UCSD-AML1 (cell line): ENCODE measurements at regions not wholly inside any gene's neighbourhood (a gene's known extent, or its start where the extent isn't known, plus 50 kb on each side); places are given as distances from the start of the nearest gene placed in this dataset.

ENCODE experiments used
- DNase-seq: peaks from one replicate; lab custom pipeline; 2025; ENCODE audit not compliant: unreplicated experiment; lab: John Stamatoyannopoulos, UW

DNA sequence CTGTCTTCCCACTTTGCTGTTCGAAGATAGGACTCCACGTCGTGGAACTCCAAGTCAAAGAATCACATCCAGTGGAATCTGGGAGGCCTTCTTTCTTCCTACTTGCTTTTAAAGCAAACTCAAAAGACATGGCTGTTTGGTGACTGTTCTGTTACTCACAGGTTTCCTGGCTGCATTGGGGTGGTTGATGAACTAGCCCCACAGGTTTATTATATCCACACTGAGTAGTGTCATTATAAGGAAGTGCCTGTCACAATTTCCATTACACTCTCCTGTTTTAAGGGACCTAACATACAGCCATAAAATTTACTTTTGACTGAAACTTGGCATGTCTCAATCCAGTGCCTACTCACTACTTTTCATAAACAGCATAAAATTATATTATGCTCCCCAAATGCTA lies 287.3 kb upstream of the SP4 start:
- no peak for DNase-seq

DNA sequence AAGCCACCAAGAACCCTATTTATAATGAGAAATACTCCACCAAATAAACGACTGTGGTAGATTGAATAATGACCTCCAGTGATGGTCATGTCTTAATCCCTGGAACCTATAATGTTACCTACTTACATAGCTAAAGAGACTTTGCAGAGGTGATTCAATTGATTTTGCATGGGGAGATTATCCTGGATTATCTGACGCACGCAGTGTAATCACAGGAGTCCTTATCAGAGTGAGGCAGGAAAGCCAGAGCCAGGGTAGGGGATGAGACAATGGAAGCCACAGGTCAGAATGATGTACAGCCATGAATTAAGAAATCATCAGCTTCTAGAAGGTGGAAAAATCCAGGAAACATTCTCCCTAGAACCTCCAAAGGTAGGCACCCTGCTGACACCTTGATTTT lies 286.4 kb upstream of the SP4 start:
- DNase-seq, result no peak

DNA sequence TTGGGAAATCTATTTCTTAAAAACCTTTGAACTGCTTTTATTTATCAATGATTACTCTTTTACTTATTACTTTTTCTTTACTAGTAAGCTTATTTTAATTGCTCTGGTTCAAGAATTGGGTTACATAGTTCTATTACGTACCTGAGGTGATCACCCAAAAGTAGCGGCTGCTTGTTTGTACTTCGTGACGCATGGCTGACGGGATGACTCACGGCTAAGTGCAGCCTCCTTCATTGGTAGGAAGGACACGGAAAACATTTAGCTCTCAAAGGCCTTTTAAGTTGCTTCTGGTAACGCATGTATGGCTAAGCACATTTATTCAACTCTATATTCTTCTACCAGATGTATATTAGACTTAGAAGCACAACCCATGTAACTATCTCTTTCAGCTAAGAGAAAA lies 285.8 kb upstream of the SP4 start:
- no peak for DNase-seq

DNA sequence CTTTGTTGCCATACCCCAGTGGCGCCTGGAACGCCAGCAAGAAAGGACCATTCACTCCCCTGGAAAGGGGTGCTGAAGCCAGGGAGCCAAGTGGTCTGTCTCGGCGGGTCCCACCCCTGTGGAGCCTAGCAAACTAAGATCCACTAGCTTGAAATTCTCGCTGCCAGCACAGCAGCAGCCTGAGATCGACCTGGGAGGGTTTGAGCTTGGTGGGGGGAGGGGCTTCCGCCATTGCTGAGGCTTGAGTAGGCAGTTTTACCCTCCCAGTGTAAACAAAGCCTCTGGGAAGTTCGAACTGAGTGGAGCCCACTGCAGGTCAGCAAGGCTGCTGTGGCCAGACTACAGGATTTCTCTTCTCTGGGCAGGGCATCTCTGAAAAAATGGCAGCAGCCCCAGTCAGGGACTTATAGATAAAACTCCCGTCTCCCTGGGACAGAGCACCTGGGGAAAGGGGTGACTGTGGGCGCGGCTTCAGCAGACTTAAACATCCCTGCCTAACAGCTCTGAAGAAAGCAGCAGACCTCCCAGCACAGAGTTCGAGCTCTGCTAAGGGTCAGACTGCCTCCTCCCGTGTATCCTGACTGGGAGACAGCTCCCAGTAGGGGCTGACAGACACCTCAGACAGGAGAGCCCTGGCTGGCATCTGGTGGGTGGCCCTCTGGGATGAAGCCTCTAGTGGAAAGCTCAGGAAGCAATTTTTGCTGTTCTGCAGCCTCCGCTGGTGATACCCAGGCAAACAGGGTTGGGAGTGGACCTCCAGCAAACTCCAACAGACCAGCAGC lies 281.1 kb upstream of the SP4 start:
- no peak for DNase-seq

DNA sequence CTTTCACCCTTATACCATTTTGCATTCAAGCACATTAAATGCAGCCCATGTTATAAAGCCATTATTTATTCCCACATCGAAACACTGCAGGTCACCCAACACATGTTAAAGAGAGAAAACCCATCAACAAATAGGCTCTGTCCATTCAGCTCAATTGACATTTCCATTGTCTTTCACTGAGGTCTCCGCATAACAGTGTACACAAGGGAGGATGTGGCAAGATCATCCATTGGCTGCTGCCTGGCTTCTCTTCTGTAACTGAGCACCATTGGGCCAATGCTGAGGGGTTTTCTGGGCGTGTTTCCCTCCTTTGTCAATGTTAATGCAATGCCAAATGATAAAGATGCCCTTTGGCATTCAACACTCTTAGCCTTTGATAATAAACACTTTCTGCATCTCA lies 278.1 kb upstream of the SP4 start:
- no peak for DNase-seq

DNA sequence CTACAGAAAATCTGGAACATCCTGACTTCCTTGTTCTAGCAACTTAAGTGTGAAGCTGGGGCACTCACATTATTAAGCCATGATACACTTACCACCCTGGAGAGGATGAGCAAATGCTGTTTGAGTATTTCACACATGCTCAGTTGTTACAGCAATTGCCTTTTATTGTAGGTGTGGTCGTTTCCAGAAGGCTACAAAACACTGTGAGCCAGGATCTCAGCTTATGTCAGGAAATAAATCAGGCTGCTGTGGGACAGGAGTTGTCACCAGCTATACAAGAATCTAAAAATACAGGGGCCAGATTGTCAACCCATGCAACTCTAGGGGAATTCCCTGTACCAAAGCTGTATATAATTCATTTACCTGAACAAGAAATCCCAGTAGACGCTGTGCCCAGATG lies 273.3 kb upstream of the SP4 start:
- DNase-seq, result no peak

DNA sequence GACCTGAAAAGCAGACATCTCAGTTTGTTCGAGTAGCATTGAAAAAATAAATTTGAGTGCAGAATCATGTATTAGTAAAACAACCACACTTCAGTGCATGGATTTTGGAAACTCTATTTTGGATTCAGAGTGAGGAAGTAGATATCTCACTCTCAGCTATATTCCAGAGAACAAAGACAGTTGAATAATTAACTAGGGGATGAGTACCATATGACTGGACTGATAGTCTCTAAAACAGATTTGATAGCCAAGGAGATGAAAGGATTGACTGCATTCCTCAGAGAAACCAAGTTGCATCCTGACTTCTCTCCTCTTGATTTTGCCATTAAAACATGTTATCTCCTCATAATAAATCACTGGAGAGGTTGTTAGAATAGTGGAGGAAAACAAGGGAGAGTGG lies 268.4 kb upstream of the SP4 start:
- no peak for DNase-seq

DNA sequence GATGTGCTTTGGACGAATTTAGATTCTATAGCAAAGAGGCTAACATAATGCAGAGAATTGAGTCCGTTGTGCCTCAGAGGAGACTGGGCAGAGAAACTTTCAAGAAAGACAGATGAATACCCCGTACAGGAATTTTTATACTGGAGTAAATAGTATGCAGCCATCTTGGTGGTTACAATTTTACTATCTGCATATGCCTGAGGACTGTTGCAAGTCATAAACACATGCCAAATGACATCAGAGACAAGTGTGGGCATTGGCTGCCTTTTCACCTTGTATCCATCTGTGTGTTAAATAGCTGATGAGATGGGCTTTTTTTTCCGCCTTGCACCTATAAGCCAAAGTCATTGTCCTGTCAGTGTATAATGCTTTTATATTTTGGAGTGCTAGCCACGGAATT lies 267.5 kb upstream of the SP4 start:
- no peak for DNase-seq

DNA sequence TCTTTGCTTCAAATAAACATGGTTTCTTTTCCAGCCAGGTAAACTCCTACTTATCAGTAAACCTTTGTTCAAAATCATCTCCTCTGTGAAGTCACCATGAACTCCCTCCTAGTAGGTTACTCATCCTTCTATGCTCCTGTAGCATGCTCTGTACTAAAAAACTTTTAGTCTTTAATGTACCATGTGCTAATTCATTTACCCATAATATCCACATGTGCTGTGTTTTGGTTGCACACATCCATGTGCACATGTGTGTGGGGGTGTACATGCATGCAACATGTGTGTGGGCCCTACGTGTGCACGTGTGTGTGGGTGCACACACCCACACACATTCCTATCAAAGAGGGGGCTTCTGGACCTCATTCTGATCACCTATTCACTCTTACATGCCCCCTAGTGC lies 259.9 kb upstream of the SP4 start:
- no peak for DNase-seq

DNA sequence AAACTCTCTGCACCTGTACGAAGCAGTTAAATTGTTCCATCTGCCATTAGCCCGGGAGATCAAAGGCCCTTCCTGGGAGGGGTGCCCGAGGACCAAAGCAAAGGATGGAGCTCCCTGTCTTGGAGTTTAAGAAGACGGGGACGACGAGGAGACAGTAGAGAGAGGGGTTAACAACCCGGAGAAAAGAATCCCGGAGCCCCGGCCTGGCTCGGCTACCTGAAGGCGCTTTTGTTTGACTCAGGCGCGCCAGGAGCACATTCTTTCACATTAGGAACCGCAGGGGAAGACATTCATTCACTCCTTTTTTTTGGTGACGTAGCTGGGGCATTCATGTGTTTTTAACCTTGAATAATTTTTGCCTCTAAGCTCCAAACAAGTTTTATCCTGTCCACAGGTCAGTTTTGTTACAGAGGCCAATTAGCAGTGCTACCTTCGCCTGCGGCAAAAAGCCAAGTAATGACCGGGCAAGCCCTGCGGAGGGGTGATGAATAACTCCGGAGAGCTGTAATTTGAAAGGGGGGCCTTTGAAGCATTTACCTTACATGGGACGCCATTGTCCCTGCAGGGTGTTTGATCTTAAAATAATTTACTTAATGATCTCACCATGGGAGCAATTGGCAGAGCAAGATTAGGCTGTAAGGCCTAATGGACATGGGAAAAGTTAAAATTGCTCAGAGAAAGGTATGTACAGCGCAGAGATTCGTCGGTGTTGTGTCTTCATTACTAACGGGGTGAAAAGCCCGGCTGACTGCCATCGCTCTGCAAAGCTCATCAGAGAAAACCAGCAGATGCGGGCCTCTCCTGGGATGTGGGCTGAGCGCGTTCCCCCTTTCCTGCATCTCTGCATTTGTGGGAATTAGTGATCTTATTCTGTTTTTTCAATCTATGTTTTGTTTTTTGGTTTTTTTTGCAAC lies 258.0 kb upstream of the SP4 start:
- DNase-seq, result no peak

DNA sequence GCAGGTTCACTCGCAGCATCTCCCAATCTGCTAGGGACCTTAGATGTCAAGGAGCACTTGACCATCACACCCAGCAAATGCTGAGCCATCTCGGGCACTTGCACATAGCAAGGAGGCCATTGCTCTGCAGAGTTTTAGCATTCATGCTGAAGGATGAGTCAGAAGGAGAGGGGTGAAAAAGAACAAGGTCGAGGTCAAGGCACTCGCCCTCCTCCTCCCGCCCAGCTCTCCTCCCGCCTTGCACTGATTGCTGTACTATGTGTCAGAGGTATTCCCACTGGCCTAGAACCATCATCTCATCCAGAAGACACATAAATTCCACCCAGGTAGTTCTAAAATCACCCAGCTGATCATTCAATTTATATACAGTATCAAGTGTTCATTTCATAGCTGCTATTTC lies 255.1 kb upstream of the SP4 start:
- no peak for DNase-seq

DNA sequence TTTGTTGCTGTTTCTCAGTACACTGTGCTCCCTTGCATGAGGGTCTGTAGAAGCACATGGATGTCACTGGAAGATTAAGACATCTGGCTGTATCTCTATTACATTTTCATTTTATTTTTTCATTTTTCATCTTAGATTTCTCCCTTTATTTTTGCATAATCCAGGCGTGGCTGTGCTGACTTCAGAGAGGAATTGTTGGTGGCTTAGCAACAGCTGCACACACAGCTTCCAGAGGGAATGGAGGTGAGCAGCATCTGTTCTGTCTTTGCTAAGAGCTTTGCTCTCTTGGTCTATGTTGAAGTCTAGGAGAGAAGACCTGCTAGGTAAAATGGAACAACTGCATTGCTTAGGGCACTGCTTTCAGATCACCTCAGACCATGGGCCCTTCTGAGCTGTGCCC lies 254.4 kb upstream of the SP4 start:
- DNase-seq, result no peak

DNA sequence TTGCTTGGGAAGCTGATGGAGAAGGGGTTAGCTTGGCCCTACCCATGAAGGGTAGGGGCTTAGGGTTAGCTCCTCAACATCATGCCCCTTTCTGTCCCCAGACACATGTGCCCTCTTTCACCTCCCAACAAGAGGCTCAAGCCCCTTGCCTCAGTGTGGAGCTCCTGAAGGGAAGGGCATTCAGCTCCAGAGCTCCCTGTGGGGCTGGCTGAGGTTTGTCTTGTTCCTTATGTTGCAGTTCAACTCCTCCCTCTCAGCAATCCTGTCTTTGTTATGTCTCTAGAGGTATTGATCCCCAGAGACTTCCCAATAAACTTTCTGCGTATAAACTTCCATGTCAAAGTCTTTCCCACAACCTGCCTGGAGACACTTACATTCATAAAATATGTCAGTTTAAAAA lies 252.2 kb upstream of the SP4 start:
- DNase-seq, result no peak

DNA sequence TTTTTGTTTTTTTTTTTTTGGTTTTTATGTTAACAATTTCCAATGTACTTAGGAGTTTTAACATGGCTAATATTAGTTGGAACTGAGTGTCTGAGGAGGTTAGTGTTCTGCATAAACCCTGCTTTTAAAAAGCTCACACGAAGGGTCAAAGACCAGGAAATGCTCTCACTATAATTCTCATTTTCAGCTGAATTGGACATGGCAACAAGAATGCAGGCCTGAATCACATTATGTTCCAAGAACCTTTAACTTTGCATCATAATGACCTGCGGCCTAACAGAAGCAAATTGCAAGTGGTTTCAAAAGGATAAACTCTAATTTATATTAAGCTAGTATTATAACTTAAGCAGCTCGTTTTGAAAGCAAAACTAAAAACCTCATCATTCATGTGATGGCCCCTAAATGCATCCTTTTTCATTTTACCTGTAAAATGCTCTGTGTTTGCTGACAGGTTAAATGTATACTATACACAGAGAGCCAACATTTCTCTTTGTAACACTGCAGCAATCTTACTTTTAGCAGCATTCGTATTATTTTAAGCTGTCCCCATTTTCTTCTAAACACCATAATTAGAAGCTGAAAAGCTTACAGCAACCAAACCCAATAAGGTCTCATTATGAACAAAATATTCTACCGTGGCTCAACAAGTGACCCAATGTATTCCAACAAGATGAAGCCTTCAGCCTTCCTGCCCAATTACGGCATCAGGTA lies 242.8 kb upstream of the SP4 start:
- no peak for DNase-seq

DNA sequence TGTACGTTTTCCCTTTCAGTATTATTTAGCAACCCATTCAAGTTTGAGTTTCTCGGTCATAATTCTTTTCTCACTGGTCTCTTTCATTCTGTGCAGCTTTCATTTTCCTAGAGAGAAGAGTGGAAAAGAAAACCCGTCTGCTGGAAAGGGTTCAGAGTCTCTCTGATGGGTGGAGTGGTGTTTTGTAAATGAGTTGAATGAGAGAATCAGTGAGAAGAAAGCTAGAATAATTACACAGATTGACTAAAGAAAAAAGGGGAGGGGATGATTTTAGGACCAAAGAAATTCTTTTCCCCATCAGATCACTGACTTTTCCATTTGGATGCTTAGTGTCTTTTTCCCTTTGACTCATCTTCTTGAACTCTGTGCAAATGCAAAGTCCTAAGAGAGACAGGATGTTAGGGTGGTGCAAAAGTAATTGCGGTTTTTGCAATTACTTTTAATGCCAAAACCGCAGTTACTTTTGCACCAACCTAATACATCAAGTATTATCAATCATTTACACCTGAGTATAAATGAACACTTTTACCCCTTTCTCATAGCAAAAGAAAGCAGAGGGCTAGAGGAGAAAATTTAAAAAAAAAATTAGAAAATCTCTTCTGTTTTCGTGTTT lies 242.1 kb upstream of the SP4 start:
- DNase-seq, result no peak

DNA sequence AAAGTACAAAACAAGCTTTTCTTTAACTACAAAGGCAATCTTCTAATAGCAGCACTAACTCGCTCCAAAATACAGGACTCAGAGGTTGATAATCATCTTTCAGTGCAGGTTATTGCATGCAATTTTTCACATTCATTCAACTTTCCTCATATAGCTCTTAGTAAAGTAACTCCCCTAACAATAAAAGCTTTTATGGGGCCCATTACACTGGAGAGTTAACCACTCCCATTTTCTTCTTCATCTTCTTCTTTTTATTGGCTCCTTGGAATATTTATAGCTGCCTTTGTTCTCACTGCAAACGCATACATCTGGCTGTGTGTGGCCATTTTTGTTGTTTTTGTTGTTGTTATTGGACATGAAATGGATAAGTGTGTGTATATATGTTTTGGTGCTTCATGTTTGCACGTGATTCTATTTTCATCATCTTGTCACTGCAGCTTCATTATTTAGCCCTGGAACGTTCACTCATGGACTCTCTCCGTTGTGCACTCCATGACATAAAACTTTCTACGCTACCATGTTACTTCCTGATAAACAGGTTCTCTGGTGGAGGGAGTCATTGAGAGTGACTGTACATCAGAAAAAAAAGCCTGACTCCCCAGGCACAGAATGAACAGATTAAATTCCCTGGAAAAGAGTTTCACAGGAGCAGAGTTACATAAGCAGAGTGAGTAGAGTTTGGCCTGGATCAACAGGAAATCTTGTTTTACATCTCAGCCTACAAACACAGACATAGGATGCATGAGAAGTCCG lies 236.4 kb upstream of the SP4 start:
- no peak for DNase-seq

DNA sequence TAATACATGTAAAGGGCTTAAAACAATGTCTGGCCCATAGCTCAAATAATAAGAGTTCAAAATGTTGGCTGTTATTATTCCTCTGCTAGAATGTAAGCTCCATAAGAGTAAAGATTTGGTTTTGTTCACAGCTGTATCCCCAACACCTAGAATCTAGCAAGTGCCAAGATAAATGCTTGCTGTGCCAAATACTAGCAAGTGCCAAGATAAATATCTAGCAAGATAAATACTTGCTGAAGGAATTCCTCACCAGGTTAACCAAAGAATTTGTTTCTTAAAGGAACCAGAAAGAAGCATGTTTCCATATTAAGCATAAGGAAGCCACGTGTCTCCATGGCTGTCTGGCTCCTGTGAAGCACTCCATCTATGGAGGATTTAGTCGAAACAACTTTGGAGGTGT lies 235.2 kb upstream of the SP4 start:
- no peak for DNase-seq

DNA sequence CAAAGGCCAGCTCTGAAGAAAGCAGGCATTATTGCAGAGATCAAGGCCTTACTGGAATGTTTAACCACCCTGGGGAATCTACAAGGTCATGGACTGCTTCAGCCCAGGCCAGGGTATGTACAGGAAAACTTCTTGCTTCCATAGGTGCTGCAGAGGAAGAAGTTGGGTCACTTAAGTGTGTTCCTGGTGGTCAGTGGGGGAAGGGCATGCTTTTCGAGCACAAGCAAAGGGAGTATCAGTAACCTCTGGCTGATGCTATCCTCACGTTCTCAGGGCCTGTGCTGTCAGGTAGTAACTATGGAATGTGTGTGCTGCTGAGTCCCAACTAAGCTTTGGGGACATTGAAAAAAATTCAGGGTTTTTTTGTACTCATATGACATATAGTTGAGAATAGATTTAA lies 234.0 kb upstream of the SP4 start:
- no peak for DNase-seq

DNA sequence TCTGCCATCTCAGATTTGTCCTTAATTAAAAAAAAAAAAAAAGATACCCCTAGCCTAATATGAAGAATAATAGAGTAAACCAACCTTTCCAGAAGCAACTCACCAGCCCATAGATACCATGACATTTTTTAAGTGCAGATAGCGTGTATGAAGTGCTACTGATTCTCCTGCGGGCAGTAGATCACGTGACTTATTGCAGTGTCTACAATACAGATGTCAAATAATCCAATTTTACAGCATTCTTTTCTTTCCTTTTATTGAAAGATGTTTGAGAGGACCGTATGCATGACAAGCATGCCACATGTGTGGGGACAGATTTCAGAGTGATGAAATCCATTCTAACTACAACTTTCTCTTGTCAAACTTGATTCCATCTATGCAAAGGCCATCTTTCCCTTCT lies 232.9 kb upstream of the SP4 start:
- DNase-seq, result no peak

DNA sequence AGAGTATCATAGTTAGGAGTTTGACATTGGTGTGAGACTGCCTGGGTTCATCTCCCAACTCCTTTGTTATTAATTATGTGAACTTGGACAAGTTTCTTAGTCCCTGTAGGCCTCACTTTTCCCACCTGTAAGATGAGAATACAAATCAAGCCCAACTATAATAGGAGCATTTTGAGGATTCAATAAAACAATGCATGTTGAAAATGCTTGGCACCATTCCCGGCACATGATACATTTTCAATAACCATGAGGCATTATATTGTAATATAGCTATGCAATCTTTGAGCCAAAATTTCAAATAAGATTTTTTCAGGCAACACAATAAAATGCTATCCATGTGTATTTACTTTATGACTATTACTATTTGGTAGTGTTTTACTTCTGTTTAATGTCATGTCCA lies 229.0 kb upstream of the SP4 start:
- no peak for DNase-seq

DNA sequence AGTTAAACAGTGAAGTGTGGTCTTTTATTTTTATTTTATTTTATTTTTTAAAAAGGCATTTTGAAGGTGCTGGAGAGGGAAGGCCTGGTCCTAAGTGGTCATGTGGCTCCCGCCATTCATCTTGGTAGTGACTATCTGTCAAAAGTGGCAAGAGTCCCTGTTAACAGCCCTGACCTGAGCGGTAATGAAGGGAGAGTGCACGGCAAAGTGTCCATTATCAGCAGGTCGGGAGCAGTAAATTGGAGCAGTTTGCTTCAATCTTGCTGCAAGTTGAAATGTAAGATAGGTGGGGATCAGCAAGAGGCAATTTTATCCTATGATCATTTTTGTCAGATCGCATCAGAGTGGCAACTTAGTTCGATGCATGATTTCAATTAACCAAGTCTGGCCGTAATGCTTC lies 227.4 kb upstream of the SP4 start:
- no peak for DNase-seq
